ENCODE measurements at regions not wholly inside any gene's neighbourhood (a gene's known extent, or its start where the extent isn't known, plus 50 kb on each side); places are given as distances from the start of the nearest gene placed in this dataset.

GRCh38 chr12:115611477-115611876, 666.0 kb downstream of the MED13L start:
- TF ChIP-seq EZH2 (IDR thresholded peaks at IDR 0.05; ENCODE audit: insufficient read depth, poor library complexity, severe bottlenecking), result no peak
- TF ChIP-seq EZH2phosphoT487 (IDR thresholded peaks at IDR 0.05; ENCODE audit: insufficient read depth, low read depth), result no peak
- no peak overlapping the region for H3K27ac ChIP-seq
- no peaks in the 10 kb centered on the region for H3K4me1 ChIP-seq (ENCODE audit: insufficient read depth)
- H3K4me3 ChIP-seq, result no peak overlapping the region
- no peak overlapping the region for H3K4me2 ChIP-seq (ENCODE audit: unreplicated experiment)
- no peaks in the 10 kb centered on the region for H3K36me3 ChIP-seq (ENCODE audit: low read depth)
- H3K9ac ChIP-seq, result no peak overlapping the region
- H2AFZ ChIP-seq, result no peak overlapping the region
- no peaks in the 10 kb centered on the region for H3K79me2 ChIP-seq (ENCODE audit: insufficient read depth)
- 86 to 91% methylated on average over 5 of the region's 5 CpGs for WGBS, 2 experiments (ENCODE audit: low coverage in 1 of 2, low lambda C conversion rate in 2 of 2, missing lambda C conversion rate in 2 of 2)
- in situ Hi-C loops (cut with MboI), result no loop called here
- H3K9me2 ChIP-seq (ENCODE audit: insufficient read depth), result no peaks in the 10 kb centered on the region
- no peaks in the 10 kb centered on the region for H3K9me3 ChIP-seq (ENCODE audit: low read depth)
- no peaks in the 10 kb centered on the region for H3K27me3 ChIP-seq (replicated peaks; ENCODE audit: insufficient read depth)
- no peaks in the 10 kb centered on the region for H4K20me1 ChIP-seq (ENCODE audit: insufficient read depth)
- DNase-seq, result no peak
- no peaks in the 10 kb centered on the region for H3F3A ChIP-seq (ENCODE audit: insufficient read depth)

GRCh38 chr12:115609347-115609746, 668.1 kb downstream of the MED13L start:
- Histone ChIP-seq H3F3A (ENCODE audit: insufficient read depth) (no peaks in the 10 kb centered on the region), H4K20me1 (ENCODE audit: insufficient read depth) (no peaks in the 10 kb centered on the region), H3K36me3 (ENCODE audit: low read depth) (no peaks in the 10 kb centered on the region), H3K27me3 (replicated peaks; ENCODE audit: insufficient read depth) (0 out of 2 replicates have a peak, but pooled peaks cover 4% of the 10 kb centered on the region), H3K9me3 (ENCODE audit: low read depth) (no peaks in the 10 kb centered on the region), H3K79me2 (ENCODE audit: insufficient read depth) (no peaks in the 10 kb centered on the region), H3K4me3 (no peak overlapping the region), H3K4me2 (ENCODE audit: unreplicated experiment) (no peak overlapping the region), H3K9me2 (ENCODE audit: insufficient read depth) (no peaks in the 10 kb centered on the region), H2AFZ (no peak overlapping the region), H3K9ac (no peak overlapping the region), H3K4me1 (ENCODE audit: insufficient read depth) (no peaks in the 10 kb centered on the region), H3K27ac (no peak overlapping the region)
- DNase-seq, result peak; percentile 21
- TF ChIP-seq EZH2 (IDR thresholded peaks at IDR 0.05; ENCODE audit: insufficient read depth, poor library complexity, severe bottlenecking) (no peak), EZH2phosphoT487 (IDR thresholded peaks at IDR 0.05; ENCODE audit: insufficient read depth, low read depth) (no peak)
- WGBS, 2 experiments (ENCODE audit: low coverage in 1 of 2, low lambda C conversion rate in 2 of 2, missing lambda C conversion rate in 2 of 2), result 8 to 13% methylated on average over 1 of the region's 1 CpG
- in situ Hi-C loops (cut with MboI), result no loop called here

GRCh38 chr12:115606040-115606439, 671.5 kb downstream of the MED13L start:
- in situ Hi-C loops (cut with MboI), result no loop called here
- Histone ChIP-seq H3K9ac (no peak overlapping the region), H3K9me2 (ENCODE audit: insufficient read depth) (no peaks in the 10 kb centered on the region), H3K4me2 (ENCODE audit: unreplicated experiment) (no peak overlapping the region), H2AFZ (no peak overlapping the region), H3K79me2 (ENCODE audit: insufficient read depth) (no peaks in the 10 kb centered on the region), H3K27me3 (replicated peaks; ENCODE audit: insufficient read depth) (0 out of 2 replicates have a peak, but pooled peaks cover 7% of the 10 kb centered on the region), H3F3A (ENCODE audit: insufficient read depth) (no peaks in the 10 kb centered on the region), H3K36me3 (ENCODE audit: low read depth) (no peaks in the 10 kb centered on the region), H4K20me1 (ENCODE audit: insufficient read depth) (no peaks in the 10 kb centered on the region), H3K27ac (no peak overlapping the region), H3K9me3 (ENCODE audit: low read depth) (no peaks in the 10 kb centered on the region), H3K4me1 (ENCODE audit: insufficient read depth) (no peaks in the 10 kb centered on the region), H3K4me3 (no peak overlapping the region)
- DNase-seq, result no peak
- TF ChIP-seq EZH2 (IDR thresholded peaks at IDR 0.05; ENCODE audit: insufficient read depth, poor library complexity, severe bottlenecking), result no peak
- TF ChIP-seq EZH2phosphoT487 (IDR thresholded peaks at IDR 0.05; ENCODE audit: insufficient read depth, low read depth), result no peak
- WGBS, 2 experiments (ENCODE audit: low coverage in 1 of 2, low lambda C conversion rate in 2 of 2, missing lambda C conversion rate in 2 of 2), result 73 to 82% methylated on average over 15 to 17 of the region's 17 CpGs

GRCh38 chr12:115598871-115599811, 678.4 kb downstream of the MED13L start:
- Histone ChIP-seq H3K4me3 (peak overlapping the region; percentile 62), H3K27ac (no peak overlapping the region), H3K9me3 (ENCODE audit: low read depth) (no peaks in the 10 kb centered on the region), H3K9me2 (ENCODE audit: insufficient read depth) (no peaks in the 10 kb centered on the region), H3K27me3 (replicated peaks; ENCODE audit: insufficient read depth) (0 out of 2 replicates have a peak, but pooled peaks cover 3% of the 10 kb centered on the region), H4K20me1 (ENCODE audit: insufficient read depth) (no peaks in the 10 kb centered on the region), H3K4me2 (ENCODE audit: unreplicated experiment) (peak overlapping the region; percentile 71), H3K36me3 (ENCODE audit: low read depth) (no peaks in the 10 kb centered on the region), H2AFZ (peak overlapping the region; percentile 75), H3K4me1 (ENCODE audit: insufficient read depth) (peaks cover 8% of the 10 kb centered on the region), H3K79me2 (ENCODE audit: insufficient read depth) (no peaks in the 10 kb centered on the region), H3K9ac (peak overlapping the region; percentile 9; the same call in 1 of the 2 replicates), H3F3A (ENCODE audit: insufficient read depth) (no peaks in the 10 kb centered on the region)
- TF ChIP-seq EZH2phosphoT487 (IDR thresholded peaks at IDR 0.05; ENCODE audit: insufficient read depth, low read depth), result no peak
- TF ChIP-seq EZH2 (IDR thresholded peaks at IDR 0.05; ENCODE audit: insufficient read depth, poor library complexity, severe bottlenecking), result no peak
- 3% methylated on average over 36 to 37 of the region's 43 CpGs for WGBS, 2 experiments (ENCODE audit: low coverage in 1 of 2, low lambda C conversion rate in 2 of 2, missing lambda C conversion rate in 2 of 2)
- peak; percentile 57 for DNase-seq
- in situ Hi-C loops (cut with MboI), result no loop called here

Measured in GM23248 (cell line).